HG02798 (cell line): ENCODE measurements at regions not wholly inside any gene's neighbourhood (a gene's known extent, or its start where the extent isn't known, plus 50 kb on each side); places are given as distances from the start of the nearest gene placed in this dataset.
"Not testable (repeated sequence)": the region's sequence is repeated elsewhere in the genome, so short reads cannot be mapped to it uniquely, and the experiment has no call there.

Experiments
- ATAC-seq: cut with Tn5 transposase; IDR thresholded peaks from one replicate; pipeline ENCODE4 v1.9.1; 2021; ENCODE audit warnings: mild to moderate bottlenecking; ENCODE audit not compliant: unreplicated experiment, poor library complexity

- ATAC-seq, result no peak
Measured at GRCh38 chr15:62647202-62647842, 395.2 kb upstream of the TPM1 start.

DNA sequence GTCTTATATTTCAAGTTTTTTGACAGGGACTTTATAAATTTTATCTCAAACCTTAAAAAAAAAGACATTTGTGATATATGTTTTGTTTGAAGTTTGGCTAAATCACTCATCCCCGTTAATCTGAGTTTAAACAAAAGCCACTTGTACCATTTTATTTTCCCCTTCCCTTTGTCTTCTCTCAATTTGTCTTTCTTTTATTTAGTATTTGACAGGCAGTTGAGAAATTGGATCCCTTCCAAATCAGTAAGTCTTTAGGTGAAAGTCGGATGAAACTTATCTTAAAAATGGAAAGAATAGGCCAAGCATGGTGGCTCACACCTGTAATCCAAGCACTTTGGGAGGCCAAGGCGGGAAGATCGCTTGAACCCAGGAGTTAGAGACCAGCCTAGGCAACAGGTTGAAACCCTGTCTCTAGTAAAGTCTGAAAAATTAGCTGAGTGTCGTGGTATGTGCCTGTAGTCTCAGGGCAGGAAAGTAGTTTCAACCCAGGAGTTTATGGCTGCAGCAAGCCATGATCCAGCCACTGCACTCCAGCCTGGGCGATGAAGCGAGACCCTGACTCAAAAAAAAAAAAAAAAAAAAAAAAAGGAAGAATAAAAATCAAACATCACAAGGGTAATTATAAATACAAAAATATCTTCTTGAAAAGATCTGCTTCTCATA is 394.6 kb upstream of the TPM1 start:
- no peak for ATAC-seq

- no peak for ATAC-seq
Measured at GRCh38 chr15:62648954-62649353, 393.6 kb upstream of the TPM1 start.

DNA sequence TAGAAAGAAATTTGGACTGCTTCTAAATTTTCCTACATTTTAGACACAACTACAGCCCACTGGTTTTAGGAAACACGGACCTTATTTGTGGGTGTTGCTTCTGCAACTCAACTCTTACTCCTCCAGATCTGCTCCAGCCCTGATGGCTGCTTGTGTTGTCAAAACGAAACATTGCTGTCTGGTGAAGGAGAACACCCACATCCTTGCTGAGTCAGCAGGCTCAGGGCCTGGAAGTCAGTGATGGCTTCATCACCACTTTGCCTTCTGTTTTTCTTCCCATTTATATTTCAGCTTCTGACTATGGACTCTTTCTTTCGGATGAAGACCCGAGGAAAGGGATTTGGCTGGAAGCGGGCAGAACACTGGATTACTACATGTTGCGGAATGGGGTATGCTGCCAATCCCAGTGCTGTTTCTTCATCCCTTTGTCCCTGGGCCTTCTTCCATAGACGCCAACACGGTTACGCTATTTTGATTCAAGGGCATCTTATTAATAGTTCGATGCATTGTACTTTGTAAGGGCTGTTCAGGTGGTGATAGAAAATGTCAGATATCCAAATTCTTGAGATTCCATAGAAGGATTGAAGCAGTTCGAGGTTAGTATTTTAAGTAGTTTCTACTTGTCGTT is 392.6 kb upstream of the TPM1 start:
- peak; percentile 72 for ATAC-seq

DNA sequence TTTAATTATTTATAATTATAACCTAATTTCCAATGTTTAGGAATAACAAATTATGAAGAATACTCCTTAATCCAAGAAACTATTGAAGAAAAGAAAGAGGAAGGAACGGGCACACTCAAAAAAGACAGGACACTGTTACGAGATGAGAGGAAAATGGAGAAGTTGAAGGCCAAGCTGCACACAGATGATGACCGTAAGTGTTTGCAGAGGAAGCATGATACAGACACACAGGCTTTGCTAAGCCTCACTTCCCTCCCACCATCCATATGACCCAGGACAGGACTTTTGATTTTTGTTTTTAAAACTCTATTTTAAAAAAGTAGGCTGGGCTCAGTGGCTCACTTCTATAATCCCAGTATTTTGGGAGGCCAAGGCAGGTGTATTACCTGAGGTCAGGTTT is 389.4 kb upstream of the TPM1 start:
- ATAC-seq, result no peak

DNA sequence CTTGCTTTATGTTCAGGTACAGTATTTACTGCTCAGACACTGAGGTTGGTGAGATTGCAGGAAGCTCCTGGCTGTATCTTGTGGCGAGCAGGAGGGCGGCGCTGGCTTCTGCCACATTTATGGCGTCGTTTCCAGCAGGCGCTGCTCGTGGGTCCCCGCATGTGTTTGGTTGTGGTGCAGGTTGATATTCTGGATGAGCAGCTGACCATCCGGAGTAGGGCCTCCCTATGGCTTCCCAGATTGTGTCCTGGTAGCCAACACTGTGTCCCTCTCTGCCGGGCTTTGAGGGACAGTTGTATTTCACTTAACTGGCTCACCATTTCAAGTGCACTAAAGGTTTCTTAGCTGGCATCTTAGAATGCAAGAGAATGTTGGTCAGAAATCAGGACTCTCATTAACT is 386.5 kb upstream of the TPM1 start:
- ATAC-seq, result no peak

- not testable (repeated sequence) for ATAC-seq
Measured at GRCh38 chr15:62657501-62657900, 385.0 kb upstream of the TPM1 start.

- peak; percentile 63 for ATAC-seq
Measured at GRCh38 chr15:62658498-62658897, 384.0 kb upstream of the TPM1 start.

DNA sequence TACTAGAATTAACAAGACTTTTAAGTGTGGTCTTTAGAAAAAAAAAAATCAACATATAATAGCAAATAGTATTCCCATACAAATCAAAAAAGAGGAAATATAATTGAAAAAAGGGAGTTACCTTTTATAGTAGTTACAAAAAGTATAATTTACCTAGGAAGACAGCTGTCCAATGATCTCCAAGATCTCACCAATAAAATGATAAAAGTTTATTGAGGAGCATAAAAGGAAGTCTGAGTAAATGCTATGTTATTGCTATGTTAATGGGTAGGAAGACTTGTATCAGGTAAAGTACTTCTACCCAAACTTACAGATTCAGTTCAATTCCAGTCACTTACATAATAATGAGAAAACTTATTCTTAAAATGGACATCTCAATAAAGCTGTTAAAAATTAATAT is 379.0 kb upstream of the TPM1 start:
- ATAC-seq, result no peak

GRCh38 chr15:62665449-62665848 is 377.1 kb upstream of the TPM1 start:
- no peak for ATAC-seq

- no peak for ATAC-seq
Measured at GRCh38 chr15:62666046-62666445, 376.5 kb upstream of the TPM1 start.

DNA sequence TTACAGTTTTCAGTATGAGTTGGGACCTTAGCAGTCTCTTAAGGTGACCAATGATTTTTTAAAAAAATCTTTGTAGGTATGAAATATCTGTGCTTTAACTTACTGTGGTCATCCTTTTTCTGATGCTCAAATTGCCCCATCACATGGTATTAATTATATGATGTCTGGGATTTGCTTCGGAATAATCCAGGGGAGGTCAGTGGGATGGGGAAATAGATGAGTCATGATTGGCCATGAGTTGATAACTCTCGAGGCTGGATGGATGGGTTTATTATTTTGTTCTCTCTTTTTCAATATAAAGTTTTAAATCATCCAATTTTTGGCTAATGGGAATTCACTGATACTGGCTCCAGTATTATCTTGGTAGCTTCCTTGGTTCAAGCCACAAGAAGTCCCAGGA is 370.3 kb upstream of the TPM1 start:
- no peak for ATAC-seq

GRCh38 chr15:62676891-62677290 is 365.7 kb upstream of the TPM1 start:
- ATAC-seq, result no peak

- ATAC-seq, result no peak
Measured at GRCh38 chr15:62681939-62682896, 360.3 kb upstream of the TPM1 start.

DNA sequence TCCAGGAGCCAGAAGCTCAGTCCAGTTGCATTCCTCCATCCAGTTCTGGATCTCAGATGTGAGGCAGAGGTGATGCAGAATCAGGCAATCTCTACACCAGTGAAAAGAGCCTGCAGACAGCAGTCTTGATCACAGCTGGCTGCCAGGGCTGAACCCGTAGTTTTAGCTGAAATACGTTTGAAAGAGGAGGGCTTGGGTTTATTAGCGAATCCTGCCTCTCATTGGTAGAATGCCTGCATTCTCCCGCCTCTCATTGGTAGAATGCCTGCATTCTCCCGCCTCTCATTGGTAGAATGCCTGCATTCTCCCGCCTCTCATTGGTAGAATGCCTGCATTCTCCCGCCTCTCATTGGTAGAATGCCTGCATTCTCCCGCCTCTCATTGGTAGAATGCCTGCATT is 359.4 kb upstream of the TPM1 start:
- ATAC-seq, result not testable (repeated sequence)

GRCh38 chr15:62684123-62684808 is 358.3 kb upstream of the TPM1 start:
- ATAC-seq, result no peak

- no peak for ATAC-seq
Measured at GRCh38 chr15:62691008-62691407, 351.5 kb upstream of the TPM1 start.

DNA sequence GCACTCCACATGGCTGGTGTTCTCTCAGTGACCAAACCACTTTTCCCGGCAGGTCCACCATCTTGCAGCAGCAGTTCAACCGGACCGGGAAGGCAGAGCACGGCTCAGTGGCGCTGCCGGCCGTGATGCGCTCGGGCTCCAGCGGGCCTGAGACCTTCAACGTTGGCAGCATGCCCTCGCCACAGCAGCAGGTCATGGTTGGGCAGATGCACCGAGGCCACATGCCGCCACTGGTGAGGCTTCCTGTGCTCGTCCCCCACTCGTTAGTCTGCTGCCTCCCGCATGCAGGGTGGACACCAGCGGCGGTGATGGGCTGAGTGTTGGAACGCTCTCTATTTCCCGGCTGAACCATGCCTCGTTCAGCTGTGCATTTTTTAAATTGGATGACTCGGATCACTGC is 344.9 kb upstream of the TPM1 start:
- no peak for ATAC-seq

DNA sequence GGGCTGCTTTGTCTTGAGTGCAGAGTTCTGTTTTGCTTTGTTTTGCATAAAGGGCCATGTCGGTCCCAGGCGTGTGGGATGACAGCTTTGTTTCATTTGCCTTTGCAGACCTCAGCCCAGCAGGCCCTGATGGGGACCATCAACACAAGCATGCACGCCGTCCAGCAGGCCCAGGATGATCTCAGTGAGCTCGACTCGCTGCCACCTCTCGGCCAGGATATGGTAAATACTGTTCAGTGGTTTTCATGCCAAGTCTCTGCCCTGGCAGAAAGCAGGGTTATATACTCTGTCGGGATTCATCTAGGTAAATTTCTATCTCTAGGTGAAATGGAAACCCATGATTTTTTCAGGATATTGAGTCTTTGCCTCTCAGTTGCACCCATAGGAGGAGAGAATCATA is 343.9 kb upstream of the TPM1 start:
- ATAC-seq, result no peak

DNA sequence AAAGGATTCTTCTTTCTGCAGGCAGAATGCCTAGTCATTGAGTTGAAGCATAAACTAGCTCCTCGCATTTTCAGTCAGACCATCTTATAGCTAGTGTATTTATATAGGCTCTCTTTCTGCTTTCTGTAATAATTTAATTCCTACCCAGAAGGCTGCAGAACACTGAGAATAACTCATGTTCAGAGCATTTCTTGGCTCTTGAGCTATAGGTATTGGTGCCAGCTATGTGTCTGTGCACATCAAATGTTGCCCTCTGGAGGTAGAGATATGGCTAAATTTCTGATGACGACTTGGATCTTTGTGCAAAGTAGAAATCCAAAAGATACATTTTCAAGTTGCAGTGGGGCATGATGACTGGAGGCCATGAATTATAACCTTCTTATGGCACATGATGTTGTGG is 336.2 kb upstream of the TPM1 start:
- ATAC-seq, result no peak
